Natural killer cell (primary cell): ENCODE measurements at regions not wholly inside any gene's neighbourhood (a gene's known extent, or its start where the extent isn't known, plus 50 kb on each side); places are given as distances from the start of the nearest gene placed in this dataset.

ENCODE experiments used
- ATAC-seq, 3 donors: fragments of 150-1000 bp in 2 of 3; fragments of 200-7000 bp in 1 of 3; cut with Tn5 transposase; 1 replicate in 1 of 3; 2 replicates in 2 of 3; pipeline ENCODE4 v1.10.0; 2021; ENCODE audit warnings: mild to moderate bottlenecking in 2 of 3, moderate library complexity in 2 of 3
- DNase-seq, 2 donors: peaks; one replicate each; pipeline versions ENCODE4 v3.0.0 to v3.0.0-alpha.2; 2013 to 2021; ENCODE audit warnings: mixed read lengths in 1 of 2
- H3K27ac ChIP-seq: one replicate; pipeline ENCODE4 v1.5.1; 2013; ENCODE audit warnings: mild to moderate bottlenecking, low read length
- H3K27me3 ChIP-seq: one replicate; pipeline ENCODE4 v1.6.1; 2013; ENCODE audit warnings: low read length; ENCODE audit not compliant: control insufficient read depth, insufficient read depth
- H3K36me3 ChIP-seq: one replicate; pipeline ENCODE4 v1.6.1; 2013; ENCODE audit warnings: low read length; ENCODE audit not compliant: control insufficient read depth, insufficient read depth
- H3K4me1 ChIP-seq: one replicate; pipeline ENCODE4 v1.6.1; 2013; ENCODE audit warnings: low read length; ENCODE audit not compliant: control insufficient read depth, insufficient read depth
- H3K4me3 ChIP-seq: one replicate; pipeline ENCODE4 v1.5.1; 2013; ENCODE audit warnings: low read length
- H3K9me3 ChIP-seq: one replicate; pipeline ENCODE4 v1.6.1; 2013; ENCODE audit warnings: low read length; ENCODE audit not compliant: control insufficient read depth, insufficient read depth
- H3K27ac Mint-ChIP-seq, 2 donors: one replicate each; pipeline ENCODE4 v1.8.0; 2022; ENCODE audit warnings: mild to moderate bottlenecking in 2 of 2, mixed read lengths in 2 of 2, moderate library complexity in 1 of 2
- H3K27me3 Mint-ChIP-seq, 2 donors: one replicate each; pipeline ENCODE4 v1.8.0; 2022; ENCODE audit warnings: low read depth in 2 of 2, mixed read lengths in 2 of 2
- H3K36me3 Mint-ChIP-seq: one replicate; pipeline ENCODE4 v1.8.0; 2022; ENCODE audit warnings: mixed read lengths
- H3K4me1 Mint-ChIP-seq, 2 donors: one replicate each; pipeline ENCODE4 v1.8.0; 2022; ENCODE audit warnings: mixed read lengths in 2 of 2
- H3K4me3 Mint-ChIP-seq: one replicate; pipeline ENCODE4 v1.8.0; 2022; ENCODE audit warnings: mild to moderate bottlenecking, moderate library complexity, mixed read lengths
- H3K9me3 Mint-ChIP-seq, 2 donors: one replicate each; pipeline ENCODE4 v1.8.0; 2022; ENCODE audit warnings: mixed read lengths in 2 of 2
- CTCF ChIP-seq: fragments of 200-600 bp; IDR thresholded peaks from one replicate; pipeline ENCODE4 v1.8.0; 2022; ENCODE audit warnings: antibody characterized with exemption
- WGBS: methylation state at CpG from one replicate; pipeline ENCODE4 v1.1.7; 2013; ENCODE audit warnings: missing lambda C conversion rate; ENCODE audit not compliant: insufficient coverage; 5-methylcytosine and 5-hydroxymethylcytosine counted together
- intact Hi-C: fragments of 100-400 bp; cut with micrococcal nuclease; formaldehyde crosslinking; loops from one replicate; pipeline ENCODE4 v1.14.2; 2022

GRCh38 chr2:5359397-5359796 lies 332.8 kb upstream of the SOX11 start:
- no peak overlapping the region for H3K4me3 Mint-ChIP-seq
- Histone ChIP-seq H3K9me3 (peaks cover 3% of the 10 kb centered on the region), H3K4me3 (no peak overlapping the region), H3K4me1 (no peaks in the 10 kb centered on the region), H3K27me3 (no peaks in the 10 kb centered on the region), H3K27ac (no peak overlapping the region), H3K36me3 (no peaks in the 10 kb centered on the region)
- no peak for TF ChIP-seq CTCF
- WGBS = 85% methylated on average over 6 of the region's 6 CpGs
- peaks cover 5 to 9% of the 10 kb centered on the region in 2 donors for H3K9me3 Mint-ChIP-seq
- no peaks in the 10 kb centered on the region for H3K4me1 Mint-ChIP-seq
- ATAC-seq (no peak), DNase-seq (no peak)
- no peaks in the 10 kb centered on the region for H3K27me3 Mint-ChIP-seq
- intact Hi-C loops = no loop called here
- no peaks in the 10 kb centered on the region for H3K36me3 Mint-ChIP-seq
- H3K27ac Mint-ChIP-seq = no peak overlapping the region

- Mint-ChIP-seq H3K27ac (no peak overlapping the region), H3K27me3 (no peaks in the 10 kb centered on the region), H3K4me1 (no peaks in the 10 kb centered on the region), H3K9me3 (peaks cover 5 to 9% of the 10 kb centered on the region in 2 donors), H3K36me3 (no peaks in the 10 kb centered on the region), H3K4me3 (no peak overlapping the region)
- no peak for TF ChIP-seq CTCF
- DNase-seq (no peak), ATAC-seq (no peak)
- WGBS = 80% methylated on average over 9 of the region's 9 CpGs
- Histone ChIP-seq H3K36me3 (no peaks in the 10 kb centered on the region), H3K9me3 (peaks cover 3% of the 10 kb centered on the region), H3K27ac (no peak overlapping the region), H3K27me3 (no peaks in the 10 kb centered on the region), H3K4me1 (no peaks in the 10 kb centered on the region), H3K4me3 (no peak overlapping the region)
- intact Hi-C loops = no loop called here
Measured at GRCh38 chr2:5360081-5360480, 332.1 kb upstream of the SOX11 start.

- no peaks in the 10 kb centered on the region for H3K9me3 ChIP-seq
- H3K27ac Mint-ChIP-seq = no peak overlapping the region
- ATAC-seq = no peak
- H3K27ac ChIP-seq = no peak overlapping the region
- H3K36me3 Mint-ChIP-seq = no peaks in the 10 kb centered on the region
- H3K27me3 ChIP-seq = no peaks in the 10 kb centered on the region
- no peaks in the 10 kb centered on the region for H3K36me3 ChIP-seq
- no peak overlapping the region for H3K4me3 ChIP-seq
- no peaks in the 10 kb centered on the region for H3K27me3 Mint-ChIP-seq
- H3K4me3 Mint-ChIP-seq = no peak overlapping the region
- H3K4me1 ChIP-seq = no peaks in the 10 kb centered on the region
- no peak for TF ChIP-seq CTCF
- intact Hi-C loops = no loop called here
- H3K4me1 Mint-ChIP-seq = no peaks in the 10 kb centered on the region
- no peak for DNase-seq
- no CpG with 5 or more reads among the region's 4 CpGs for WGBS
- peaks cover 0 to 5% of the 10 kb centered on the region in 2 donors for H3K9me3 Mint-ChIP-seq
Measured at GRCh38 chr2:5364361-5364760, 327.8 kb upstream of the SOX11 start.

GRCh38 chr2:5365871-5366461 lies 326.2 kb upstream of the SOX11 start:
- no peaks in the 10 kb centered on the region for H3K27me3 Mint-ChIP-seq
- peaks cover 0 to 5% of the 10 kb centered on the region in 2 donors for H3K9me3 Mint-ChIP-seq
- H3K4me3 Mint-ChIP-seq = no peak overlapping the region
- peak in 1 of 3 donors; percentile 20 for ATAC-seq
- no peak overlapping the region for H3K4me3 ChIP-seq
- no peaks in the 10 kb centered on the region for H3K4me1 Mint-ChIP-seq
- WGBS = 16% methylated on average over 12 of the region's 20 CpGs
- intact Hi-C loops = loop anchor here (5.0 kb wide), 1 partner anchor 1409 kb away; no protein-coding TSS in a partner anchor
- H3K27ac ChIP-seq = no peak overlapping the region
- H3K9me3 ChIP-seq = no peaks in the 10 kb centered on the region
- no peaks in the 10 kb centered on the region for H3K36me3 Mint-ChIP-seq
- no peak overlapping the region for H3K27ac Mint-ChIP-seq
- DNase-seq = peak in 1 of 2 donors; percentile 3
- no peaks in the 10 kb centered on the region for H3K36me3 ChIP-seq
- no peaks in the 10 kb centered on the region for H3K27me3 ChIP-seq
- TF ChIP-seq CTCF = no peak
- H3K4me1 ChIP-seq = no peaks in the 10 kb centered on the region
